IMR-90 (cell line): ENCODE measurements at regions not wholly inside any gene's neighbourhood (a gene's known extent, or its start where the extent isn't known, plus 50 kb on each side); places are given as distances from the start of the nearest gene placed in this dataset.
"Not testable (repeated sequence)": the region's sequence is repeated elsewhere in the genome, so short reads cannot be mapped to it uniquely, and the experiment has no call there.

Experiments used
- CTCF ChIP-seq: conservative IDR thresholded peaks from 2 replicates; pipeline ENCODE4 v1.5.1; 2012; ENCODE audit warnings: mild to moderate bottlenecking, low read depth, low read length, improper control_type of control experiment
- FOS ChIP-seq: fragments of 150-350 bp; IDR thresholded peaks from 2 replicates; pipeline ENCODE4 v1.6.1; 2016; ENCODE audit warnings: low read depth, low read length
- POLR2A ChIP-seq: IDR thresholded peaks from 2 replicates; pipeline ENCODE4 v1.6.1; 2012; ENCODE audit warnings: mild to moderate bottlenecking, low read depth, low read length
- RAD21 ChIP-seq: IDR thresholded peaks from 2 replicates; pipeline ENCODE4 v1.6.1; 2012; ENCODE audit warnings: low read length, improper control_type of control experiment
- RFX5 ChIP-seq: IDR thresholded peaks from 2 replicates; pipeline ENCODE4 v1.8.0; 2012; ENCODE audit warnings: low read depth, mild to moderate bottlenecking, low read length, moderate library complexity

GRCh38 chr5:1583081-1583875 is 59.5 kb upstream of the LPCAT1 start:
- TF ChIP-seq CTCF, POLR2A, RAD21, RFX5, FOS: not testable (repeated sequence)
